Keratinocyte (primary cell): ENCODE measurements at regions not wholly inside any gene's neighbourhood (a gene's known extent, or its start where the extent isn't known, plus 50 kb on each side); places are given as distances from the start of the nearest gene placed in this dataset.

ENCODE experiments used
- DNase-seq: peaks from one replicate; pipeline ENCODE4 v3.0.0-alpha.2; 2011; ENCODE audit warnings: low read depth, missing footprints, low spot score
- FAIRE-seq: peaks from 2 replicates; lab custom pipeline; 2011; peaks lifted over from hg19 to GRCh38; lab: Jason Lieb, UNC
- H2AFZ ChIP-seq: 2 replicates; pipeline ENCODE4 v1.6.0; 2012; ENCODE audit warnings: low read length, control low read depth, inconsistent platforms; ENCODE audit not compliant: control insufficient read depth
- H3K27ac ChIP-seq: 2 replicates; pipeline ENCODE4 v1.5.1; 2011; ENCODE audit warnings: low read length; ENCODE audit not compliant: control insufficient read depth, insufficient read depth
- H3K27me3 ChIP-seq: 3 replicates; pipeline ENCODE4 v1.6.0; 2011; ENCODE audit warnings: low read length; ENCODE audit not compliant: control insufficient read depth, insufficient read depth; ENCODE audit errors: extremely low read depth
- H3K36me3 ChIP-seq, 2 experiments: 2 replicates in 1 of 2; 3 replicates in 1 of 2; pipeline ENCODE4 v1.5.1; 2011; ENCODE audit warnings: low read length in 2 of 2, mild to moderate bottlenecking in 1 of 2; ENCODE audit not compliant: control insufficient read depth in 2 of 2, insufficient read depth in 2 of 2; ENCODE audit errors: extremely low read depth in 1 of 2
- H3K4me1 ChIP-seq: 3 replicates; pipeline ENCODE4 v1.5.1; 2011; ENCODE audit warnings: low read length; ENCODE audit not compliant: control insufficient read depth, insufficient read depth; ENCODE audit errors: extremely low read depth
- H3K4me2 ChIP-seq: 3 replicates; pipeline ENCODE4 v1.6.0; 2011; ENCODE audit warnings: low read depth, low read length; ENCODE audit not compliant: control insufficient read depth, insufficient read depth; ENCODE audit errors: extremely low read depth
- H3K4me3 ChIP-seq, 3 experiments: fragments of 200-600 bp in 1 of 3; sonication (generic) in 1 of 3; 2 replicates in 2 of 3; 3 replicates in 1 of 3; pipeline ENCODE4 v1.5.1; 2011 to 2016; ENCODE audit warnings: low read length in 3 of 3, mild to moderate bottlenecking in 3 of 3, control low read depth in 2 of 3, inconsistent platforms in 1 of 3, low read depth in 1 of 3, mixed read lengths in 1 of 3, mixed run types in 1 of 3, moderate library complexity in 1 of 3; ENCODE audit not compliant: control insufficient read depth in 2 of 3, insufficient read depth in 2 of 3; ENCODE audit errors: extremely low read depth in 1 of 3
- H3K79me2 ChIP-seq: 2 replicates; pipeline ENCODE4 v1.6.0; 2012; ENCODE audit warnings: low read length; ENCODE audit not compliant: control insufficient read depth, insufficient read depth
- H3K9ac ChIP-seq: 3 replicates; pipeline ENCODE4 v1.6.0; 2011; ENCODE audit warnings: low read length; ENCODE audit not compliant: control insufficient read depth, insufficient read depth; ENCODE audit errors: extremely low read depth
- H3K9me1 ChIP-seq: 3 replicates; pipeline ENCODE4 v1.6.0; 2011; ENCODE audit warnings: low read length; ENCODE audit not compliant: control insufficient read depth, insufficient read depth; ENCODE audit errors: extremely low read depth
- H3K9me3 ChIP-seq: 2 replicates; pipeline ENCODE4 v1.5.1; 2012; ENCODE audit warnings: low read depth, low read length; ENCODE audit not compliant: control insufficient read depth
- H4K20me1 ChIP-seq: 3 replicates; pipeline ENCODE4 v1.6.0; 2011; ENCODE audit warnings: low read length; ENCODE audit not compliant: control insufficient read depth, insufficient read depth; ENCODE audit errors: extremely low read depth
- CTCF ChIP-seq, 3 experiments: IDR thresholded peaks in 1 of 3; conservative IDR thresholded peaks in 1 of 3; optimal IDR thresholded peaks in 1 of 3; 2 replicates in 2 of 3; 3 replicates in 1 of 3; pipeline versions ENCODE3 to v1.5.1; 2011; ENCODE audit warnings: low read length in 3 of 3, mild to moderate bottlenecking in 3 of 3, moderate library complexity in 2 of 3, control low read depth in 1 of 3, inconsistent platforms in 1 of 3; ENCODE audit not compliant: insufficient read depth in 2 of 3; ENCODE audit errors: extremely low read depth in 1 of 3
- EZH2 ChIP-seq: IDR thresholded peaks from one replicate; pipeline ENCODE4 v1.6.1; 2012; ENCODE audit warnings: inconsistent platforms, mild to moderate bottlenecking, low read length, moderate library complexity
- dilution Hi-C: fragments of 300-500 bp; cut with MboI; formaldehyde crosslinking; loops from one replicate; pipeline ENCODE4 v1.7.0; 2020; ENCODE audit warnings: low sequenced_read_pairs; ENCODE audit not compliant: extremely low pct_ligation_motif_present

GRCh38 chrX:94645726-94646125, 971.7 kb downstream of the FAM133A start:
- TF ChIP-seq CTCF (optimal IDR thresholded peaks at IDR 0.05 in 1 of 3, IDR thresholded peaks at IDR 0.05 in 1 of 3, conservative IDR thresholded peaks at IDR 0.05 in 1 of 3; ENCODE audit: extremely low read depth in 1 of 3, insufficient read depth in 2 of 3, low read length in 3 of 3): no peak
- no peak for TF ChIP-seq EZH2

GRCh38 chrX:94655180-94655579, 981.2 kb downstream of the FAM133A start:
- FAIRE-seq: no peak
- no peaks in the 10 kb centered on the region for H3K9me3 ChIP-seq
- no peak overlapping the region for H3K4me2 ChIP-seq
- H3K79me2 ChIP-seq: no peaks in the 10 kb centered on the region
- H4K20me1 ChIP-seq: no peaks in the 10 kb centered on the region
- no peak for DNase-seq
- no peaks in the 10 kb centered on the region for H3K4me1 ChIP-seq
- H3K9ac ChIP-seq: no peak overlapping the region
- no peaks in the 10 kb centered on the region for H3K36me3 ChIP-seq
- dilution Hi-C loops: no loop called here
- H3K9me1 ChIP-seq: no peaks in the 10 kb centered on the region
- no peak overlapping the region for H3K27ac ChIP-seq
- no peaks in the 10 kb centered on the region for H3K27me3 ChIP-seq
- H3K4me3 ChIP-seq: no peak overlapping the region
- TF ChIP-seq EZH2 (no peak), CTCF (optimal IDR thresholded peaks at IDR 0.05 in 1 of 3, IDR thresholded peaks at IDR 0.05 in 1 of 3, conservative IDR thresholded peaks at IDR 0.05 in 1 of 3; ENCODE audit: extremely low read depth in 1 of 3, insufficient read depth in 2 of 3, low read length in 3 of 3) (no peak)
- no peak overlapping the region for H2AFZ ChIP-seq

More at GRCh38 chrX:94645726-94646125, 971.7 kb downstream of the FAM133A start:
- DNase-seq (no peak), FAIRE-seq (no peak)
- Histone ChIP-seq H3K4me2 (no peak overlapping the region), H3K27ac (no peak overlapping the region), H3K9me1 (no peaks in the 10 kb centered on the region), H3K27me3 (no peaks in the 10 kb centered on the region), H3K79me2 (no peaks in the 10 kb centered on the region), H3K9me3 (no peaks in the 10 kb centered on the region), H3K36me3 (no peaks in the 10 kb centered on the region), H2AFZ (no peak overlapping the region), H3K4me3 (no peak overlapping the region), H3K4me1 (no peaks in the 10 kb centered on the region), H3K9ac (no peak overlapping the region), H4K20me1 (no peaks in the 10 kb centered on the region)
- dilution Hi-C loops: no loop called here
